GM12874 (cell line): ENCODE measurements at regions not wholly inside any gene's neighbourhood (a gene's known extent, or its start where the extent isn't known, plus 50 kb on each side); places are given as distances from the start of the nearest gene placed in this dataset.

ENCODE experiments used
- TF ChIP-seq, protein P1 (sequence below): IDR thresholded peaks from 2 replicates; pipeline ENCODE4 v1.5.1; 2011; ENCODE audit warnings: low read depth, mild to moderate bottlenecking, control low read depth, low read length, moderate library complexity; ENCODE audit not compliant: insufficient read depth

GRCh38 chrX:112577146-112577545 is 102.6 kb downstream of the LHFPL1 start:
- TF ChIP-seq, protein P1, sequence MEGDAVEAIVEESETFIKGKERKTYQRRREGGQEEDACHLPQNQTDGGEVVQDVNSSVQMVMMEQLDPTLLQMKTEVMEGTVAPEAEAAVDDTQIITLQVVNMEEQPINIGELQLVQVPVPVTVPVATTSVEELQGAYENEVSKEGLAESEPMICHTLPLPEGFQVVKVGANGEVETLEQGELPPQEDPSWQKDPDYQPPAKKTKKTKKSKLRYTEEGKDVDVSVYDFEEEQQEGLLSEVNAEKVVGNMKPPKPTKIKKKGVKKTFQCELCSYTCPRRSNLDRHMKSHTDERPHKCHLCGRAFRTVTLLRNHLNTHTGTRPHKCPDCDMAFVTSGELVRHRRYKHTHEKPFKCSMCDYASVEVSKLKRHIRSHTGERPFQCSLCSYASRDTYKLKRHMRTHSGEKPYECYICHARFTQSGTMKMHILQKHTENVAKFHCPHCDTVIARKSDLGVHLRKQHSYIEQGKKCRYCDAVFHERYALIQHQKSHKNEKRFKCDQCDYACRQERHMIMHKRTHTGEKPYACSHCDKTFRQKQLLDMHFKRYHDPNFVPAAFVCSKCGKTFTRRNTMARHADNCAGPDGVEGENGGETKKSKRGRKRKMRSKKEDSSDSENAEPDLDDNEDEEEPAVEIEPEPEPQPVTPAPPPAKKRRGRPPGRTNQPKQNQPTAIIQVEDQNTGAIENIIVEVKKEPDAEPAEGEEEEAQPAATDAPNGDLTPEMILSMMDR, result no peak

DNA sequence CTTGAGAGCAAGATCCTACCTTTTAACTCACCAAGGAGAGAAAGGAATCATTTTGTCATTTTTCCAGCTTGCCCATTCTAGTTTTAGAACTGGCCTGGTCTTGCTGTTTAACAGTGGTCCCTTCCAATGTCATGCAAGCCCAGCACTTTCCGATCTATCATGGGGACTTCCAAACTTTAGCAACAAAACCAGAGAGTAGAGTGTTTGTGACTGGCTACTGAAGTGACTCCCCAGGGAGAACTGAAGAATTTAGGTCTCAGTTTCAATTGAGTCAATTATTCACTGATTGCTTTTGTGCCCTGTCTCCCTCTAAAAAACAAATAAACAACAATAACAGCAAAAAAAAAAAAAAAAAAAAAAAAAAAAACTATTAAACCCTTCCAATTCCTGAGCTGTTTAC is 108.3 kb downstream of the LHFPL1 start:
- TF ChIP-seq, protein P1, result no peak

GRCh38 chrX:112555831-112556230 is 123.9 kb downstream of the LHFPL1 start:
- TF ChIP-seq, protein P1, result no peak

- TF ChIP-seq, protein P1, result no peak
Observed at GRCh38 chrX:112545051-112545450, 134.7 kb downstream of the LHFPL1 start.

DNA sequence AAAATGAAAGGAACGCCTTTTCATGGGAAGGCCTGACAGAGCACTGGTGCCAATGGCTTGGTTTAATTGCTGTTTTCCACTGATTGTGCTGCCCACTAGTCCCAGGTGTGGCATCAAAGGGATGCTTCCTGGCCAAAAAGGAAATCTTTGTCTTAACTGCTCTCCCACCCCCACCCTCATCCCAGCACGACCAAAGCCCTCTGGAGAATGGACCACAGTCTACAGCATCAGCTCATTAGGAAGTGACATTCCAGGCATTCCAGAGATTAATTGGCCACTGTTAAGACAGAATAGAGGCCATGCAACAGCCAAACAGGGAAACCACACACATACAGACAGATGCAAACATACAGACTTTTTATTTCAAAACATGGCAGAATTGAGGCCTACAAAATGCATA is 143.2 kb downstream of the LHFPL1 start:
- TF ChIP-seq, protein P1, result no peak

DNA sequence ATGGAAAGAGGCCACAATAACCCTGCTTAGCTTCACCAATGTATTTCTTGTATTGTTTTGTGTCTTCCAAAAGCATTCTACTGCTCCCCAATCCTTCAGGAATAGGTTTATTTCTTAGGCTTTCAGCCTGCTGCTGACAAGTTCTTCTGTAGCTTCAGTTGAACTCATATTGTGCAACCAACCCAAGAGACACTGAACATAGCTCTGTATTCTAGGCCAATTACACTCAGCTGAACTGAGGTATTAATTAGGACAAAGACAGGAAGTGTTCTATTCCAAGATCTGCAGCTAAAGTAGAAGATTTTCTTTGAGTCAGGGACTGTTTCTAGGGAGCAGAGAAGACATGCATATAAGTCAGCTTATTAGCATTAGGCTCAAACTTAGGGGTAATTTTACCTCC is 151.8 kb downstream of the LHFPL1 start:
- TF ChIP-seq, protein P1, result no peak

GRCh38 chrX:112521676-112522075 is 158.1 kb downstream of the LHFPL1 start:
- TF ChIP-seq, protein P1, result no peak

DNA sequence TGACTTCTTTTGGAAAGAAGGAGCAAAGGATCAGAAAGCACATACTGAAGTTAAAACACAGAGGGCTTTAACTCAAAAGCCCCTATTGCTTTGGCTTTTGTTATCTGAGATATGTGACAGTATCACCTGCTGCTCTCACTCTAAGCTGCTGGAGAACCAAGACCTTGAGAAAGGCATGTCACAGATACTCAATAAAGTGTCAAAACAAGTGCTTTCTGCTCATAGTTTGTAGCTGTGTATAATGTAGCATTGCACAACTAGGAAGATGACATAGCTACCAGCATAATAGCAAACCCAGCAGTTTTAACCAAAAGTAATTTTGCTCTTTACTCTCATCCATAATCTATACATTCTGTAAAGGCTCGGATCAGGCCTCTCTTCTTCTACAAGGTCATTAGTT is 159.6 kb downstream of the LHFPL1 start:
- TF ChIP-seq, protein P1, result no peak
